ENCODE measurements at regions not wholly inside any gene's neighbourhood (a gene's known extent, or its start where the extent isn't known, plus 50 kb on each side); places are given as distances from the start of the nearest gene placed in this dataset.

GRCh38 chr20:22307409-22307808, 277.0 kb downstream of the FOXA2 start:
- no peak for DNase-seq

DNA sequence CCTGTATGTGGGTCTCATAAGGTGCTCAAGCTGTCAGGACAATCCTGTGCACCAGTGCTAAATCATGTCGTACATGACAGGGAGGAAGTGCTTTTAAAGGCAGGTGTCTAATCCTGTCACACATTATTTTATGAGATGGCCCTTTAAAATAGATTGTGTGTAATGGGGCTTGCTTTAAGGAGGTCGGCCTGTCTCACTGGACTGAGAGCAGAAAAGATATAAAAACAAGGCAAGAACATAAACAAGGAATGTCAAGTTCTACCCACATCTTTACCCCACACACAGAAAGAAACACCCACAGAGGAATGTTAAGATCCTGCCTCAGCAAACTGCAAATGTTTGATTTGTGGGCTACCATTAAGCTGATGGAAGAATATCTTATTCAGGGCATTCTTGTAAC, 279.0 kb downstream of the FOXA2 start:
- DNase-seq = no peak

DNA sequence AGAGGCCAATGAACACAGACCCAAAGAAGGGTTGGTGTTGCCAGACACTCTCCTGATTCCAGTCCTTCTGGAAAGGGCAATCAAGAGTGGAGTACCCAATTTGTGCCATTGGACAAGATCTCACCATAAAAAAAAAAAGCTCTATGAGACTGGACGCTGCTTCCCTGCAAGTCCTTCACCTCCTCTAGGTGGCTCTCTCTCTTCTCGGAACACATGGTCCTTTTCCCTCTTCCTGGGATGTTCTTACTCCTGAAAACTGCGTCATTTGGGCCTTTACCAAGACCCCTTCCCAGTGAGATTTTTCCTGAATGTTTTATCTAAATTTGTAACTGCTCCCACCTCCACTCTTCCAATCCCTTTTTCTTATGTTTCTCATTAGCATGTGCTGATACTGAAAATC, 280.8 kb downstream of the FOXA2 start:
- DNase-seq = no peak

- no peak for DNase-seq
Measured at GRCh38 chr20:22302039-22302438, 282.3 kb downstream of the FOXA2 start.

GRCh38 chr20:22293886-22294285, 290.5 kb downstream of the FOXA2 start:
- no peak for DNase-seq

- no peak for DNase-seq
Measured at GRCh38 chr20:22289442-22289841, 294.9 kb downstream of the FOXA2 start.

GRCh38 chr20:22288957-22289356, 295.4 kb downstream of the FOXA2 start:
- no peak for DNase-seq

GRCh38 chr20:22288156-22288555, 296.2 kb downstream of the FOXA2 start:
- DNase-seq = no peak

DNA sequence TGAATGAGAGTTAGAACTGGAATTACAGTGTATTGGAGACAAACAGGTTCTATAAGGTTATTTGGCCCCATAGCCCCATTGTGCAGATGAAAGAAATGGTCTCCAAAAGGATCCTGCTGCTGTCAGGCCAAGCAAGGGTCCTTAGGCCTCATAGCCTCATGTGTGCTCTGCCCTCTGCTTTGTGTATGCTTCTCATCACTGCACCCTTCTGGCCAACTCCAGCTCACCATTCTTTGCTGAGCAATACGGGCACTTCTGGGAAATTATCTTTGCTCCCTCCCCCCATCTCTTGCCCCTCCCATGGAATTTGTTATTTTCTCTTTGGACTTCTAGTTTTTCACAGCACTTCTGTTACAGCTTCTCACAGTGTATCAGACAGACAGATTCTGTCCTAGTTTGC, 298.8 kb downstream of the FOXA2 start:
- no peak for DNase-seq

- DNase-seq = no peak
Measured at GRCh38 chr20:22282696-22283095, 301.7 kb downstream of the FOXA2 start.

DNA sequence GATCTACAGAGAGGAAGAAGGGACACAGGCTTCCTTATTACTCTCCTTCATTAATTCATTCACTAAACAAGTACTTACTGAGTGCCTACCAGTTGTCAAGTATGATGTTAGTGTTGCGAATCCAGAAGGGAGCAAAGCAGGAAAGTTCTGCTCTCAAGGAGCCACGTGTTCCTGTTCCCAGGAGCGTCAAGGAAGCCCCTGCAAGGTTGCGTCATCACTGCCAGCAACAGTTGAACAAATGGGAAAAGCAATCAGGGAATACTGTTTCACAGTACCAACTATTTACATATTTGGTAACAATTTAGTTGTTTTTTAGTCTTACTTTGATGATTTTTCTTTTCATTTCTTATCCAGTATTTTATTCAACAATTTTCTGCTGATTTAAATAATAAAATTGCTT, 310.0 kb downstream of the FOXA2 start:
- DNase-seq = no peak

DNA sequence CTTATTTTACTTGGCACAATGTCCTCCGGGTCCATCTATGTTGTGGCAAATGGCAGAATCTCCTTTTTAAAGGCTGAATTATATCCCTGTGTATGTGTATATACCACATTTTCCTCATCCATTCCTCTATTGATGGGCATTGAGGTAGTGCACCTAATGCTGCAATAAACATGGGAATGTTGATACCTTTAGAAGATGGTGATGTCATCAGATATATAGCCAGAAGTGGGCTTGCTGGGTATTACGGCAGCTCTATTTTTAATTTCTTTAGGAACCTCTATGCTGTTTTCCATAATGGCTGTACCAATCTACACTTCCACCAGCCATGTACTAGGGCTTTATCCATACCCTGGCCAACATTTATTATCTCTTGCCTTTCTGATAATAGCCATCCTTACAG, 315.7 kb downstream of the FOXA2 start:
- DNase-seq = no peak

- DNase-seq = no peak
Measured at GRCh38 chr20:22264917-22265316, 319.5 kb downstream of the FOXA2 start.

- DNase-seq = no peak
Measured at GRCh38 chr20:22260506-22260905, 323.9 kb downstream of the FOXA2 start.

DNA sequence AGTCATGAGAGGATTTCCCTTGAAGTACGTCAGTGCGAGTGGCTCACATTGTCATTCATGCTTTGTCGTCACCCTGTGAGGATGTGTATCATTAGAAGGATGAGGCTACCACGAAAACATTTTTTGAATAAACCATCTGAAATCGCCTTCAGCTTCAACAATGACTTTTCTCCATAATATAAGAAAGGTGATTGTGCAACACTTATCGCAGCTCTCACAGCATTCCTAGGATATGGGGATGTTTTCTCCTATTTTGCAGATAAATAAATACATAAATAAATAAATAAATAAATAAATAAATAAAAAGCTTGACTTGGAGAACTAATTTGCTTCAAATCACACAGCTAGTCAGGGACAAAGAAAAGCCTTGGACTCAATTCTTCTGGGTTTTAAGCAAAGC, 326.5 kb downstream of the FOXA2 start:
- no peak for DNase-seq

DNA sequence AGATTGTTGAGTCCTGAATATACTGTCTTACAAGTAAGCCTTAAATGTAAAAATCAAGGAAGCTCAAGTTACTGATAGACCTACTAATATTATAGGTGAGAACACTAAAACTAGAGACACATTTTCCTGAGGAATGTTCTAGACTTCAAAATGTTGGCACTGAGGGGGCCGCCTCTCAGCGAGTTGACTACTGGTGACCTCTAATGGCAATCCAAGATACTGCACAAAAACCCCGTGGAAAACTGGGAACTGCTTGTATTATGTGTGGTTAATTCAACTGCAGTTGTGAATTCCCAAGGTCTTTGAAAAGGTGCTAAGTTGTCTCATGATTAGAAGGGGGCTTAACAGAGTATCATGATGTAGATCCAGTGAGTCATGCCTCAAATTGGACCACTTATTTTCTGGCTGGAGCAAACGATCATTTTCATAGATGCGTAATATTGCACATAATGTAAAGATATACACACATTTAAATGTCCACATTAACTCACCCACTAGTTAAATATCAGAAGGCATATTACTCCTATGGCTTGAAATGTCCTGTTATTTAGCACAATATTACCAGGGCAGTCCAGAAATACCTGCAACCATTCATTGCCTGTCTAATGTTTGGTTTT, 336.2 kb downstream of the FOXA2 start:
- peak; percentile 15 for DNase-seq

- DNase-seq = no peak
Measured at GRCh38 chr20:22245139-22245538, 339.2 kb downstream of the FOXA2 start.

GRCh38 chr20:22243067-22243466, 341.3 kb downstream of the FOXA2 start:
- DNase-seq = no peak

GRCh38 chr20:22241609-22242008, 342.8 kb downstream of the FOXA2 start:
- no peak for DNase-seq

DNA sequence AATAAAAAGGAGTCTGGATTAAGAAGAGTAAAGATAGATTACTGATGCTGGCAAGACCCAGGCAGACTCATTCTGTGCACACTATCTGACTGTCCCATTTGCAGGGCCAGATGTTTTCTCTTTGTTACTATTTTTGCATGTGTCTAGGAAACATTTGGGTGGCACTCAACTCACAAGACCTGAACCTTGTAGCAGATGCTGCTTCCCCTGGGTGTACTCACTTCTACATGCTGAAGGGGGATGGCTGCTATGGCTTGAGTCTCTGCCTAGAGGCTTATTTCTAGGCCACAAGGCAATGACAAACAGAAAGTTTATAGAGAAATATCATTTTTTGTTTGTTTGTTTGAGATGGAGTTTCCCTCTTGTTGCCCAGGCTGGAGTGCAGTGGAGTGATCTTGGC, 351.4 kb downstream of the FOXA2 start:
- no peak for DNase-seq

DNA sequence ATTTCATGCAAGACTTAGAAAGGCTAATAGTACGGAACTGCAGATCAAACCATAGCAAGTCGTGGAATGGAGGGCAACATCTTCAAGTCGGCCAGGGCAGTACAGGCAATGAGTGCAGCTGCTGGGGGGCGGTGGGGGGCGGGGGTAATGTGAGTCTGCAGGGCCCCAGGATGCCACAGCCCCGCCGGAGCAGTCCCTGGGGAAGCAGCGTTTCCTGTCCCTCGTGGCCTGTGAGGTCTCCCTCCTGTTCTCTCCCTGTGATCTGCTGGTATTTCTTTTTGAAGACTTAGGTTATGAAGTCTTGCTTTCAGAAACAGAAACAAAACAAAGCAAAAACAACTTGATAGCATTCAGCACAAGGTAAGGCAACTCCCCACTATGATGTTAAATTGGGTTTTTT, 351.9 kb downstream of the FOXA2 start:
- DNase-seq = no peak

DNA sequence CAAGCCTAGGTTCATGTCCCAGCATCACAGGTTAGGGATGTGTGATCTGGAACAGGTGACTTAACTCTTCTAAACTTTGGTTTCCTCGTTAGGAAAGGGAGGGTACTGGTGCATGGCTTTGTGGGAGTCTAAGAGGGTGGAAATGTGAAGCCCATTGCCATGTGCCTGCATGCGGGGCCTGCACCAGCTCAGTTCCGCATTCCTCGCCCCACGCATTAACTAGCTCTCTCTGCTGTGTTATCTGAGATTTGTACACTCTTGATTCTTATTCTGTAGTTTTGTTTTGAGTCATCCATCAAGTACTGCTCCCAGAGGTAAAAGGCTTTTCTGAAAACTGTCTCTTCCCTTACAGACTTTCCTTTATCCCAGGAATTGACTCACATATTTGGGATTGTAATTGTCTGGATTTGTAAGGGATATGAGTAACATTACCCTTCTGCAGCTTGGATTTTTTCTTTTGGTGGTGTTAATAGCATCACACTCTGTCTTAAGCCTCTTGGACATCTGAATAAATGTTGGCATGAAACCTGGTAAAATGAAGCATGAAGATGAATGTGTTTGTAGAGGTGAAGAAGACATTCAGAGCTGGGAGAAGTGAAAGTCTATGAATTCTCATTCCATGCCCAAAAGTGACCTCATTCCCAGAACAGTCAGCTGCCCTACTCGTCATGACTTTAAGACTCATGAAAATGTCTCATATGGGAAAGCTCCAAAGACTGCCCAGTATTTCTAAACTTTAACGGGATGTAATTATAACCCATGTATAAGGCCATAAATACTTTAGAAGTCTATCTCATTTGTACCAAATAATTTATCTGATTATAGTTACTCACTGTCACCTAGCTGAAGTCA, 357.3 kb downstream of the FOXA2 start:
- no peak for DNase-seq

DNA sequence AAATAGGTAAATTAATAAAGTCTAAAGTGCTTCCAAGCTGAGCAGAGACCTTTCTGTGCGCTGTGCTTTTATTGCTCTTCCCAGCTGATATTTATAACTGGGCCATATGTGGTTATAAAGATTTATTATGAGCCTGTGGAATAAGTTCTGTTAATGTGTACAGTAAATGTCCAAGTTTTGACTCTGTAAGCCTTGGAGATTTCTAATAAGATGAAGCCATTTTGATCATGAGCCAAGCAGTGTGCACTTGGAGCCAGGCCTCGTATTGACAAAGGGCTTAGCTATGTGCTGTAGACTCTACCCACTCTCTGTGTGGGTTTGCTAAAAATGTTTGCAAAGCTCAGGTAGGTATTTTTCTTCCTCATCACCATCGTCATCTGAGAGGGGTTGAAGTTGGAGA, 361.1 kb downstream of the FOXA2 start:
- no peak for DNase-seq

GRCh38 chr20:22217712-22218352, 366.5 kb downstream of the FOXA2 start:
- DNase-seq = no peak
